ENCODE measurements at regions not wholly inside any gene's neighbourhood (a gene's known extent, or its start where the extent isn't known, plus 50 kb on each side); places are given as distances from the start of the nearest gene placed in this dataset.

- Mint-ChIP-seq H3K27me3 (ENCODE audit: insufficient read depth, low read depth) (peaks cover 5% of the 10 kb centered on the region), H3K4me3 (no peak overlapping the region), H3K4me1 (no peaks in the 10 kb centered on the region), H3K27ac (no peak overlapping the region), H3K9me3 (peaks cover 12% of the 10 kb centered on the region), H3K36me3 (no peaks in the 10 kb centered on the region)
- H3K36me3 ChIP-seq = no peaks in the 10 kb centered on the region
- H3K9me3 ChIP-seq (ENCODE audit: low read depth) = no peaks in the 10 kb centered on the region
- no peaks in the 10 kb centered on the region for H3F3A ChIP-seq (ENCODE audit: low read depth)
- H3K4me1 ChIP-seq = no peaks in the 10 kb centered on the region
- H3K4me3 ChIP-seq = no peak overlapping the region
- no peak overlapping the region for H3K9ac ChIP-seq
- H3K27me3 ChIP-seq = no peaks in the 10 kb centered on the region
- no peaks in the 10 kb centered on the region for H3K79me2 ChIP-seq (ENCODE audit: low read depth)
- no peak overlapping the region for H2AFZ ChIP-seq (replicated peaks)
- H4K20me1 ChIP-seq (ENCODE audit: low read depth) = no peaks in the 10 kb centered on the region
- no peak overlapping the region for H3K4me2 ChIP-seq
- no peak overlapping the region for H3K27ac ChIP-seq
- TF ChIP-seq, protein P1, sequence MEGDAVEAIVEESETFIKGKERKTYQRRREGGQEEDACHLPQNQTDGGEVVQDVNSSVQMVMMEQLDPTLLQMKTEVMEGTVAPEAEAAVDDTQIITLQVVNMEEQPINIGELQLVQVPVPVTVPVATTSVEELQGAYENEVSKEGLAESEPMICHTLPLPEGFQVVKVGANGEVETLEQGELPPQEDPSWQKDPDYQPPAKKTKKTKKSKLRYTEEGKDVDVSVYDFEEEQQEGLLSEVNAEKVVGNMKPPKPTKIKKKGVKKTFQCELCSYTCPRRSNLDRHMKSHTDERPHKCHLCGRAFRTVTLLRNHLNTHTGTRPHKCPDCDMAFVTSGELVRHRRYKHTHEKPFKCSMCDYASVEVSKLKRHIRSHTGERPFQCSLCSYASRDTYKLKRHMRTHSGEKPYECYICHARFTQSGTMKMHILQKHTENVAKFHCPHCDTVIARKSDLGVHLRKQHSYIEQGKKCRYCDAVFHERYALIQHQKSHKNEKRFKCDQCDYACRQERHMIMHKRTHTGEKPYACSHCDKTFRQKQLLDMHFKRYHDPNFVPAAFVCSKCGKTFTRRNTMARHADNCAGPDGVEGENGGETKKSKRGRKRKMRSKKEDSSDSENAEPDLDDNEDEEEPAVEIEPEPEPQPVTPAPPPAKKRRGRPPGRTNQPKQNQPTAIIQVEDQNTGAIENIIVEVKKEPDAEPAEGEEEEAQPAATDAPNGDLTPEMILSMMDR (IDR thresholded peaks at IDR 0.05) = no peak
- no peak for TF ChIP-seq EZH2 (IDR thresholded peaks at IDR 0.05)
- no peak for TF ChIP-seq EZH2phosphoT487 (IDR thresholded peaks at IDR 0.05)
- DNase-seq (ENCODE audit: low spot score) = no peak
Observed at GRCh38 chr11:109086931-109087330, 335.1 kb upstream of the C11orf87 start.

GRCh38 chr11:109088086-109088485 is 333.9 kb upstream of the C11orf87 start:
- H3K79me2 ChIP-seq (ENCODE audit: low read depth) = no peaks in the 10 kb centered on the region
- H4K20me1 ChIP-seq (ENCODE audit: low read depth) = no peaks in the 10 kb centered on the region
- no peaks in the 10 kb centered on the region for H3K27me3 ChIP-seq
- Mint-ChIP-seq H3K36me3 (no peaks in the 10 kb centered on the region), H3K4me1 (no peaks in the 10 kb centered on the region), H3K27ac (no peak overlapping the region), H3K4me3 (no peak overlapping the region), H3K27me3 (ENCODE audit: insufficient read depth, low read depth) (peaks cover 5% of the 10 kb centered on the region), H3K9me3 (peaks cover 12% of the 10 kb centered on the region)
- H2AFZ ChIP-seq (replicated peaks) = no peak overlapping the region
- TF ChIP-seq EZH2 (IDR thresholded peaks at IDR 0.05) = no peak
- no peak for TF ChIP-seq EZH2phosphoT487 (IDR thresholded peaks at IDR 0.05)
- TF ChIP-seq, protein P1 (IDR thresholded peaks at IDR 0.05) = no peak
- H3F3A ChIP-seq (ENCODE audit: low read depth) = no peaks in the 10 kb centered on the region
- no peak for DNase-seq (ENCODE audit: low spot score)
- H3K4me3 ChIP-seq = no peak overlapping the region
- no peaks in the 10 kb centered on the region for H3K4me1 ChIP-seq
- no peak overlapping the region for H3K4me2 ChIP-seq
- H3K36me3 ChIP-seq = no peaks in the 10 kb centered on the region
- H3K9me3 ChIP-seq (ENCODE audit: low read depth) = no peaks in the 10 kb centered on the region
- no peak overlapping the region for H3K9ac ChIP-seq
- no peak overlapping the region for H3K27ac ChIP-seq

- no peaks in the 10 kb centered on the region for H3F3A ChIP-seq (ENCODE audit: low read depth)
- H4K20me1 ChIP-seq (ENCODE audit: low read depth) = no peaks in the 10 kb centered on the region
- Mint-ChIP-seq H3K4me3 (no peak overlapping the region), H3K9me3 (peaks cover 9% of the 10 kb centered on the region), H3K27ac (no peak overlapping the region), H3K27me3 (ENCODE audit: insufficient read depth, low read depth) (peaks cover 5% of the 10 kb centered on the region), H3K36me3 (no peaks in the 10 kb centered on the region), H3K4me1 (no peaks in the 10 kb centered on the region)
- no peaks in the 10 kb centered on the region for H3K9me3 ChIP-seq (ENCODE audit: low read depth)
- TF ChIP-seq EZH2 (IDR thresholded peaks at IDR 0.05) = no peak
- no peak for TF ChIP-seq EZH2phosphoT487 (IDR thresholded peaks at IDR 0.05)
- H3K27me3 ChIP-seq = no peaks in the 10 kb centered on the region
- no peak overlapping the region for H2AFZ ChIP-seq (replicated peaks)
- no peak overlapping the region for H3K9ac ChIP-seq
- no peaks in the 10 kb centered on the region for H3K79me2 ChIP-seq (ENCODE audit: low read depth)
- no peaks in the 10 kb centered on the region for H3K4me1 ChIP-seq
- no peak overlapping the region for H3K4me3 ChIP-seq
- no peak overlapping the region for H3K27ac ChIP-seq
- no peaks in the 10 kb centered on the region for H3K36me3 ChIP-seq
- DNase-seq (ENCODE audit: low spot score) = no peak
- no peak overlapping the region for H3K4me2 ChIP-seq
Observed at GRCh38 chr11:109089144-109089543, 332.8 kb upstream of the C11orf87 start.

GRCh38 chr11:109093354-109093753 is 328.6 kb upstream of the C11orf87 start:
- no peak overlapping the region for H3K4me3 Mint-ChIP-seq
- Histone ChIP-seq H3K4me3 (no peak overlapping the region), H3K4me1 (no peaks in the 10 kb centered on the region), H3K9ac (no peak overlapping the region), H4K20me1 (ENCODE audit: low read depth) (no peaks in the 10 kb centered on the region), H3K4me2 (no peak overlapping the region), H3K27ac (no peak overlapping the region), H3F3A (ENCODE audit: low read depth) (no peaks in the 10 kb centered on the region), H3K27me3 (no peaks in the 10 kb centered on the region), H3K9me3 (ENCODE audit: low read depth) (no peaks in the 10 kb centered on the region), H3K36me3 (no peaks in the 10 kb centered on the region), H2AFZ (replicated peaks) (no peak overlapping the region), H3K79me2 (ENCODE audit: low read depth) (no peaks in the 10 kb centered on the region)
- peaks cover 2% of the 10 kb centered on the region for H3K27me3 Mint-ChIP-seq (ENCODE audit: insufficient read depth, low read depth)
- H3K4me1 Mint-ChIP-seq = no peaks in the 10 kb centered on the region
- no peak for DNase-seq (ENCODE audit: low spot score)
- H3K9me3 Mint-ChIP-seq = no peaks in the 10 kb centered on the region
- no peaks in the 10 kb centered on the region for H3K36me3 Mint-ChIP-seq
- TF ChIP-seq EZH2phosphoT487 (IDR thresholded peaks at IDR 0.05) = no peak
- TF ChIP-seq EZH2 (IDR thresholded peaks at IDR 0.05) = no peak
- TF ChIP-seq, protein P1 (IDR thresholded peaks at IDR 0.05) = no peak
- H3K27ac Mint-ChIP-seq = no peak overlapping the region

Data from neural progenitor cell (in vitro differentiated cells).